Femur (tissue), 1 donor: ENCODE measurements at regions not wholly inside any gene's neighbourhood (a gene's known extent, or its start where the extent isn't known, plus 50 kb on each side); places are given as distances from the start of the nearest gene placed in this dataset.
A peak's percentile ranks its signal among the peaks of the same experiment; 100 is the strongest.
"Not testable (repeated sequence)": the region's sequence is repeated elsewhere in the genome, so short reads cannot be mapped to it uniquely, and the experiment has no call there.

ENCODE experiments used
- DNase-seq: peaks from one replicate; pipeline ENCODE4 v3.0.0-alpha.2; 2017

DNA sequence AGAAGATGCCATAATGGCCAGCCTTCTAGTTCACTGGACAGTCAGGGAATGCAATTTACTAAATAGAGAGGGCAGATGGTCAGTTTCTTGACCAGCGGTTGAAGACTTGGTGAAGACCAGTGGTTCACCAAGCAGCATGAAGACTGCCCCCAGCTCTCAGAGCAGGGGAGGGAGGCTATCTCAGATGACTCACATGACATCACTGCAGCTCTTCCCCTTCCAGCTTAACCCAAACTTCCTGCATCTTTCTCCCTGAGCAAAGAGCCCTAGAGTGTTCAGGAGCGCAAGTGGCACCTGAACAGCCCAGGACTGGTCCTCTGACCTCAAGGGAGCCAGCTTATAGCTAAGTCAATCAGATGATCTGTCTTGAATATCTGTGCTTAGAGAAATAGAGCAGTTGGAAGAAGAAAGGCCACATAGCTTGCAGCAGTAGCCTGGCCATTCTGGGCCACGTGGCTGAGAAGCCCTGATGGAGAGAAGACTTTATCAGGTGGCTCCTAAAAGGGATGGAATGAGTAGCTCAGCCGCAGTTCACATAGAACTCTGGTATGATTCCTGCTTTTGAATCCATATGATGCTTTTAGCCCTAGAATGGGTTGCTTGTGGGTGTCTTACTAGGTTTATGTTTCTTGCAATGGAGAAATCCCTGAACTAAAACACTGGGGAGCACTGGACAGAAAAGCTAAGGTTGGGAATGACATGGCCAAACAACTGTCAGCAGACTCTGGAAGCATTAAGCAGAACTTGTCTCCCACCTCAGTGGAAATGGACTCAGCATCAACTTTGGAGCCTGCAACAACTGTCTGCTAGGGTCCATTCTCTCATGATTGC, 392.1 kb upstream of the CCL2 start:
- no peak for DNase-seq

DNA sequence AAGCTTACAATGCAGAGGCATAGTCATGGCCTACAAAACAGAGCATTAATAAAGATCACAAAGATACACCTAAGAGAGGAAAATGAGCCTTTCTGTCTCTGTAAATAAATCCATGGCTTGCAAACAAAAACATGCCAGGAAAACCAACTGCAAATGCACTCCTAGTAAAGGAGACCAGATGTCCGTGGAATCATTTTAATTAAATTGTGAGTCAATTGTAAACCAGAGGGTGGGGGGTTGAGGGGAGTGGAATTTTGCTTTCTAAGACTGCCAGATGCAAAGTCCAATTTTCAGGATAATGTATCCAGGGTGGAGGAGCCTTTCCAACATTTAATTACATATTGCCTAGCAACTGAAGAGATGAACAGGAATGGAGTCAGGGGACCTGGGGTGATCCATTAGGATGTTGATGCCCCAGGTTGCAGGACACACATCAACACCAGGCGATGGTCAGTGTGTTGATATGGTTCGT, 390.3 kb upstream of the CCL2 start:
- DNase-seq, result no peak

DNA sequence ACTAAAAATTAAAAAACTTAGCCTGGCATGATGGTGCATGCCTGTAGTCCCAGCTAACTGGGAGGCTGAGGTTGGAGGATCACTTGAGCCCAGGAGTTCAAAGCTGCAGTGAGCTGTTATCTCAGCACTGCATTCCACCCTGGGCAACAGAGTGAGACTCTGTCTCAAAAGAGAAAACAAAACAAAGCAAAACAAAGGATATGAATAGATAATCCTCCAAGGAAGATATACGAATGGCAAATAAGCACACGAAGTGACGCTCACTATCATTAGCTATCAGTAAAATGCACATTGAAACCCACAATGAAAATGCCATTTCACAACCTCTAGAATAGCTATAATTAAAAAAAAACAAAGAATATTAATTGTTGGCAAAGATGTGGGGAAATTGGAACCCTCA, 386.2 kb upstream of the CCL2 start:
- DNase-seq, result no peak

DNA sequence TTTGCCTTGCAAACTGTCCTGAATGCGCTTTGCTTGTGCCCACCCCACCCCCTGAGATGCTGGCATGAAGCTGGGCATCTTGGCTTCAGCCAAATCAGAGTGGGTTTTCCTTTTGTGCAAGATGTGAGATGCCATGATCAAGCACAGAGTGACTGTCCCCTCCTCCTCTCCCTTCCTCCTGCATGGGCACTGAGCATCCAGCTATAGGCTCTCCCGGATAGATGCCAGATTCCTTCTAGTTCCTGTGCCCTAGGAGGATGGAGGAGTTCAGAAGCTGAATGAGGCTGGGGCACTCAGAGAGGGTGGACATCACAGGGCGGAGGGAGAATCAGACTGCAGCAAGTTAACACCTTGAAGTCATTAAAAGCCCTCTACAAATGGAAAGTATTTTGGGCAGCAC, 384.1 kb upstream of the CCL2 start:
- no peak for DNase-seq

DNA sequence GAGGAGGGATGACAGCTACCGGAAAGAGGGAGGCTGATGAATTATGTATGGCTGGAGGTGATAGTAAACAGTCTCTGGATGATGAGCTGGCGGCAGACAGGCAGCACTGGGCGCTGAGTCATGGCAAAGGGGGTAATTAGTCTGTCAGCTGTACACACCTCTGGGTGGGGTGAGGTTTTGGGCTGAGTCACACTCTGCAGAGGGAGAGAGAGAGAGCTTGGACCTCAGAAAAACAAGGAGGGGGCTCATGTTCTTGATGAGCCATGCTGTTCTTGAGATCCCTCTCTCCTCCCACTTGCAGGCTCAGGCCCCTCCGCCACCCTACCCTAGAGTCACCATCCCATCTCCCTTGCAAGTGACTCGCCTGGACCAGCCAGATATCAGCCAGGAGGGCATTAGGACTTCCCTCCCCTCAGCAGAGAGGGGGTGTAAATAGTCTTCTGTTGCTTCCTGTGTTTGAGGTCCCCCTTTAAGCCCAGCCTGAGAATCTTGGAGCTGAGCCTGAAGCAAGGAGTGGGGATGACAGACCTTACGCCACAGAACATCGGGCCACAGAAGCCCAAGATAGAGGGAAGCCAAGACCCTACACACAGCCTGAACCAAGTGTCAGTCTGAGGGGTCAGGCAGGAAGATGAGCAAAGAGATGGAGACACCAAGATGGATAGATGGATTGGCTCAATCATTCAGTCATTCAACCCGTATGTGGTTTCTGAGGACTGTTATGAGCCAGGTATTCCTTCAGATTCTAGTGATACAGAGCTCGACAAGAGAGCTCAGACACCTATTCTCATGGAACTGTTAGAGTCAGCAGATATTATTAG, 383.2 kb upstream of the CCL2 start:
- peak; percentile 26 for DNase-seq

DNA sequence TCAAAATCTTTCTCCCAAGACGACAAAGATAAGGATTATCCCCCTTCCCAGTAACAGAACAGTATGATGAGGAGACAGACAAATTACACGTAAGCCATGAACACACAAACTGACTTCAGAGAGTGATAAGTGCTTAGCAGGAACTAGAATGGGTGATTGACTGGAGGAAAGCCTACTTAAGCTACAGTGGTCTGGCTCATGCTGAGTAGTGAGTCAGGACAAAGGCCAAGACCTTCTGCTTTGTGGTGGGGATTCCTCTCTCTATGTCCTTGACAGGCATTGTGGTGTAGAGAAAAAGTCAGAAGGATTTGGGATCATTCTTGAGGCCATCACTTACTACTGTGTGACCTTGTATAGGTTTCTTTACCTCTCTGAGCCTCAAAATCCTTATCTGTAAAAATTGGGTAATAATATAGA, 381.9 kb upstream of the CCL2 start:
- DNase-seq, result no peak

DNA sequence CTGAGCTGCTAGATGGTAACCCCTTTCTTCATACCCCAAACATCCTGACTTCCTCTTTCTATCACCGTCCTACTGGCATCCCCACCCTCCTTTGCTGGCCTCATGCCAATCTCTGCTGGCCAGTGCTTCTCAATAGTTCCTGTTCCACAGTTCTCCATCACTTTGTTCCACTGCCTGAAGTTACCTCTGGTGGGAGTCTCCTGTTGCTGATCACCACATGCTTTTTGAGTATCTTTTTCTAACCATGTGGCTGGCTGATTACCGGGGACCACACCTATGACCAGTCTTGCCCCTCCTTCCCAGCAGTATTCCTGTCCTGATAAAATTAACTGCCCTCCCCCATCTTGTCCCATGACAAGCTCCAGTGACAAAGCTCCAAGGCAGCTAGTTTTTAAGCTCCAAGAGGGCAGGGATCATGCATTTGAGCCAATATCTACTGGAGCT, 380.4 kb upstream of the CCL2 start:
- peak; percentile 41 for DNase-seq

DNA sequence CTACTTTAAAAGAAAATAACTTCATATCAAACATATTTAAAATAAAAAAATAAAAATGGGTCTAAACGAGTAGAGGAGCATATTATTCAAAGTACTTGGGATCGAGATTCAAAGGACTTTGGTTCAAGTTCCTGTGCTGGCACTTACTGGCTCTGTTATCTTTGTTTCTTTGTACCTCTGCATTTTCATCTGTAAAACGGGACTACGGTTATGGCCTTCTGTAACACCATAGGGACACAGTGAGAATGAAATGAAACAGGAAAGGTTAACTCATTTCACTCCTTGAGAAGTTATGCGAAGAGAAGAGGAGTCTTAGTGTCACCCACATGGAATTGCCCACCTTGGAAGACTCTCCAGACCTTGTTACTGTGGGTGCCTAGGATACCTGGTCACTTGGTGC, 379.1 kb upstream of the CCL2 start:
- DNase-seq, result no peak

DNA sequence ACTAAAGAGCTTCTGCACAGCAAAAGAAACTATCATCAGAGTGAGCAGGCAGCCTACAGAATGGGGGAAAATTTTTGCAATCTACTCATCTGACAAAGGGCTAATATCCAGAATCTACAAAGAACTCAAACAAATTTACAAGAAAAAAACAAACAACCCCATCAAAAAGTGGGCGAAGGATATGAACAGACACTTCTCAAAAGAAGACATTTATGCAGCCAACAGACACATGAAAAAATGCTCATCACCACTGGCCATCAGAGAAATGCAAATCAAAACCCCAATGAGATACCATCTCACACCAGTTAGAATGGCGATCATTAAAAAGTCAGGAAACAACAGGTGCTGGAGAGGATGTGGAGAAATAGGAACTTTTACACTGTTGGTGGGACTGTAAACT, 372.8 kb upstream of the CCL2 start:
- DNase-seq, result not testable (repeated sequence)

DNA sequence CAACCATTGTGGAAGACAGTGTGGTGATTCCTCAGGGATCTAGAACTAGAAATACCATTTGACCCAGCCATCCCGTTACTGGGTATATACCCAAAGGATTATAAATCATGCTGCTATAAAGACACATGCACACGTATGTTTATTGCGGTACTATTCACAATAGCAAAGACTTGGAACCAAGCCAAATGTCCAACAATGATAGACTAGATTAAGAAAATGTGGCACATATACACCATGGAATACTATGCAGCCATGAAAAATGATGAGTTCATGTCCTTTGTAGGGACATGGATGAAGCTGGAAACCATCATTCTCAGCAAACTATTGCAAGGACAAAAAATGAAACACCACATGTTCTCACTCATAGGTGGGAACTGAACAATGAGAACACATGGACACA, 372.4 kb upstream of the CCL2 start:
- not testable (repeated sequence) for DNase-seq

DNA sequence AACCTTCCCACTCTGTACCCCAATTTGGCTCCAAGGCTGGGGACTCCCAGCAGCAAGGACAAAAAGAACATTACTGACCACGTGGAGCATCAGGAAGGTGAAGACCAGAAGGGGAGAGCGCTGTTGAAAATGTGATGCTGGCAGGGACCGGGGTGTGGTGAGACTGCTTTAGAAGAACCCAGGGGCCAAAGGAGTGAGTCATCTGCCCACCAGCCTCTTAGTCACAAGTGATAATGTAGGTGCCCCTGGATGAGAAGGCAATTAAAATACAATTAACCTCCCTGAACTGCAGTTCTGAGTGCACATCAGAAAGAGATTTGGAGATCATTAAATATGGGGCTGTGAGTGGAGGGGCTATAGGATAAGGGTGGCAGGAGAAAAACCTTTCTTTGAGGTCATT, 366.6 kb upstream of the CCL2 start:
- DNase-seq, result no peak

DNA sequence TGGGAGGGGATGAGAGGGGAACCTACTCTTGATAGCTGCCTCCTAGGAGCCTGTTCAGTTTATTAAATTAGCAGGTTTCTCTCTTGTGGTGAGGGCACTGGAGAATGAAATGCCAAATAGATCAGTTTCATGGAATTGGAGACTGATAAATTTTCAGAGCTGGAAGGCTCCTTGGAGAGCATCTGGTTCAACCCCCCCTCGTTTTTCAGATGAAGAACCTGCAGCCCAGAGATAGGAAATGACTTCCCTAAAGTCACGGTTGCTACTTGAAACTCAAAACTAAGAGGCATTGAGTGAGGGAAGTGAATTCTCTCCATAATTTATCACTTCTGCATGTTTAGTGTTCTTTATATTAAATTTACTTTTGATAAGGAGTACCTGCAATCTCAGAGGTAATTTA, 366.0 kb upstream of the CCL2 start:
- DNase-seq, result no peak

DNA sequence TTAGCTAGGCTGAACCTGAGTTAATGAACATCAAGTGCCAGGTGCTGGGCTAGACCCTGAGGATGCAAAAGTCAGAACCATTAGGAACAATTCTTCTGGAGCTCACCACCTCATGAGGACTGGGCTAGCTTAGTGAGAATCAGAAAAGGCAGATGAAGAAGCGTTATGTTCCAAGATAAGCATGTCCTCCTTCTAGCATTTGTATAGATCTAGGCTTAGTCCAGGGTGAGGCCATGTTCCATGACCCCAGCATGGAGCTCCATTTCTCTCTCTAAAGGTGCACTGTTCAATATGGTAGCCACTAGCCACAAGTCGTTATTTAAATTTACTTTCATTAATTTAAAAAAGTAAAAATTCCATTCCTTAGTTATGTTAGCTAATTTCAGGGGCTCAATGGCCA, 365.3 kb upstream of the CCL2 start:
- no peak for DNase-seq

DNA sequence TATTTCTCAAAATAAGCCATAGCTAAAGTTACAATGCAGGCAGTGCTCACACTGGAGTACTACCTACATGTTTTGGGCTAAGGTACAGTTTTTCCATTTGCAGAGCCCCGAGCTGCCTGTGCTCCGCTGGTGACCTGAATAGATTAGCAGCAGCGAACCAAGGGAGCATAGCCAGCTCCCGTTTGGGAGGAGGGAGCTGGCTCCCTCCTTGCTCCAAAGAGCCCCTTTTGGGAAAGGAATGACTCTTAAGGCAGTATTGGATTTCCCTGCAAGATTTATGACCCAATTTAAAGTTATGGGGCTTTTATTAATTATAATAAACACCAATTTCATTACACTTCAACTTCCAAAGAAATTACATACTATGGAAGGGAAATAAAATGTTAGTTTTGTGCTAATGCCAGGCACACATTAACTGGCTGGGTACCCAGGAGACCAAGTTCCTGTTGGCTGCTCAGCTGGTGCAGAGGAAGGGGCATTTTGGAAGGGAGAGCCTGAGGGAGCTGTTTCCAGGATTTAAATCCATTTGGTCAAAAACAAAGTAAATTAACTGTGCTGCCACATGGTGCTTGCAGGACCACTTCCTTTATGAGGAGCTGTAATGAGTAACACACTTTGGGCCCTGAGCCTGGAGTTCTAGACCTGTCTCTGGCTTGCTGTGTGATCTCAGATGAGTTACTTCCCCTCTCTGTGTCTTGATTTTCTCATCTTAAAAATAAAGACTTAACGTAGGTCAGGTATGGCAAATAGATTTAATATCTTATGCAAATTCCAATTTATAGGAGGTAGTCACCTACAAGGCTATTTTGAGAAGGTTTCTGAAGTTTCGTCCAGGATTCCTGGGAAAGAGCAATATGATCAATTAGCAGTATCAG, 362.1 kb upstream of the CCL2 start:
- DNase-seq, result no peak

DNA sequence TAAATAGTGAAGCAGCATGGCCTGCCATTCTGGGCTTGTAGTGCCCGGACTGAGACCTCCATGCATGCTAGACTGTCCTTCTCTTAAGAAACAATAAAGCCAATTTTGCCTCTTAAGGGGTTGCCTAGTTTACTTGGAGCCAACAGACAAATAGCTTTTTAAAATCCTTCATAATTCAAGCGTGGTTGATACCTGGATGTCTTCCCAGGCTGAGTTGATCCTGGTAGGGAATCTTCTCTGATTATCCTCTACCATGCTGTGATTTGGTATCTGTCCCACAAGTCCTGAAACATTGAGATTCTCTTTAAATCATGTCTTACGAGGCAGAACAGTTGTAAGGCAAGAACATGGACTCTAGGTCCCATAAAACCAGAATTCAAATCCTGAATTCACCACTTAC, 359.6 kb upstream of the CCL2 start:
- DNase-seq, result no peak

DNA sequence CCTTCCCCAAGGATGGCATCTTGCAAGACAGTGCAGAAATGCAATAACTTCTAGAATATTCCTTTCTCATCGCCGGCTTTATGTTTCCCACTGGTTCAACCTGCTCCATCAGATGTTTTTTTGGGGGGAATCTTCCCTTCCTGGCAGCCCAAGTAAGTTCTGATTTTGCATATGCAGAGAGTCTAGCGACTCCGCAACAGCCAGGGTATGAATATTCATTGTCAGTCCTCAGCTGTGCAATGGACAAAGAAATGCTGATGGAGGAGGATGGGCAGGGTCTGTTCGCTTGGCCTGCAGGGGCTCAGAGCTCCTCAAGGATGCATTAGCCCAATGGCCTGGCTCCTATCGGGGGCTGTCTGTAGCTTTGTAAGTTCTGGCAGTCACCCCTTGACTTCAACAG, 358.8 kb upstream of the CCL2 start:
- no peak for DNase-seq

DNA sequence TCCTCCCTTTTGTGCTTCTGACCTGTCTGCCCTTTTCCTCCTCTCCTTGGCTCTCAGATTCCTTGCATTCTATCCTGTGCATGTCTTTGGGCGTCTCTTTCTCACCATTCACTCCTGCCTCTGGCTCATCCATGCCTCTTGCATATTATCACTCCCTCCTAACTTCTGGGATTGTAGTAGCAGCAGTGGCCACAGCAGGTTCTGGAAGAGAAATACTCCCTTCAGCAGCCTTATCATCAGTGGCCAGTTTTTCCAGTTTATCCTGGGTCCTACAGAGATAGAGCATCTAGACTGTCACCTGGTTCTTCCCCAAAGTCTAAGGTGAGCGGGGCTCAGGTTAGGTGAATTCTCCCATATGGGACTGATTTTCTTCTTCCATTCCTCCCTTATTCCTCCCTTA, 354.0 kb upstream of the CCL2 start:
- no peak for DNase-seq

DNA sequence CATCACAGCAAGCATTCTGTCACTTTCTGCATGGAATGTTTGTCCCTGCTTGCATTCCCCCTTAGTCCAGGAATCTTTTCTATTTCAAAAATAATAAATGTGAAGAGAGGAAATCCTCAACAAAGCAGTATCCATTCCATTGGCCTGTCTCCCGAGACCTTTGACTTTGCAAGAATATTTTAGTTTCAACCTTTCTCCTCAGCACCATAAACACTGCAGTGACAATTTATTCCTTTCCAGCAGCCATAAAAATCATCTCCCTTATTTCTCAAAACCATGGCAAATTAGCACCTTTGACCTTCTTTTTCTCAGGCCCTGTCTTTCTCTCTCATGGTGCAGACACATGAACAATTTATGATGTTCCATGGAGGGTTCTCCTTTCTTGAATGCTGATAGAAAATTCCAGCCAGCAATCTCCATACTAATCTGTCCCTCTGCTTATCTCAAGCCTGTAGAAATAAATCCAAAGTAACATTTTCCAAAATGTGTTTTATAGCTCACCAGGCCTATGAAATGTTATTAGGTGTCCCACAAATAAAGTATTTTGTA, 352.1 kb upstream of the CCL2 start:
- no peak for DNase-seq

DNA sequence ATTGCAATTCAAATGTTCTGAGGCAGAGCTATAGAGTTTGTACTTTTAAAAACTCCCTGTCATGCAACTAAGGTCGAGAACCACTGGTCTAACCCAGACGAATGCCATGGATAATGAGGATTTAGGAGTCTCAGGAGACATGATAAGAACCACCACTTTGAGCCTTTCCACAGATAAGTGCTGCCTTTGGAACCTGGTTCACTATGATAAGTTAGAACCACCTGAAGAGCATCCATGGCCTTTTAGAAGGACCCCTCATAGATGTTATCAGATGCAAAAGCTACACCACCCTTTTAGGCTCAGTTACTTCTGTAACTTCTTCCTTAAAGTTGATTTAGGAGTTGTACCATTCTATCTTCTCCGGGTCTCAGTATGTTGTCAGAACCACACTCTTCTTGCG, 350.6 kb upstream of the CCL2 start:
- no peak for DNase-seq

DNA sequence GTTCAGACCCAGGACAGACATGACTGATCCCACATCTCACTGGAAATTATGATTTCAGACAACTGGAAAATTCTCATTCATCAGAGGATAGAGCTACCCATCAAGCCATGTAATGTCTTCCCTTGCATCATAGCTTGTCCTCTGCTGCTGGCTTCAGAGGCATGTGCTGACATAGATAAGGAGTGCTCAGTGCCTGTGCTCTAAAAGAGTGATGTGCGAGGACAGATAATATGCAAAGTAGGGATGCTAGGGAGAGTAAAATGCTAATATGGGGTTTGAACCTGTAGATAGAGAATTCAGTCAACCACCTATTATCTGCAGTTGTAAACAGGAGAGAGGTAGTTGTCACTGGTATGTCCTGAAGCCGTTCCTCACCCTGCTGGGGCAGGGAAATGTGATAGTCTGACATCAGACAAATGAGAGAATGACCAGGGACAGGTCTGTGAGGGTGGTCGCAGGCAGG, 349.7 kb upstream of the CCL2 start:
- no peak for DNase-seq

DNA sequence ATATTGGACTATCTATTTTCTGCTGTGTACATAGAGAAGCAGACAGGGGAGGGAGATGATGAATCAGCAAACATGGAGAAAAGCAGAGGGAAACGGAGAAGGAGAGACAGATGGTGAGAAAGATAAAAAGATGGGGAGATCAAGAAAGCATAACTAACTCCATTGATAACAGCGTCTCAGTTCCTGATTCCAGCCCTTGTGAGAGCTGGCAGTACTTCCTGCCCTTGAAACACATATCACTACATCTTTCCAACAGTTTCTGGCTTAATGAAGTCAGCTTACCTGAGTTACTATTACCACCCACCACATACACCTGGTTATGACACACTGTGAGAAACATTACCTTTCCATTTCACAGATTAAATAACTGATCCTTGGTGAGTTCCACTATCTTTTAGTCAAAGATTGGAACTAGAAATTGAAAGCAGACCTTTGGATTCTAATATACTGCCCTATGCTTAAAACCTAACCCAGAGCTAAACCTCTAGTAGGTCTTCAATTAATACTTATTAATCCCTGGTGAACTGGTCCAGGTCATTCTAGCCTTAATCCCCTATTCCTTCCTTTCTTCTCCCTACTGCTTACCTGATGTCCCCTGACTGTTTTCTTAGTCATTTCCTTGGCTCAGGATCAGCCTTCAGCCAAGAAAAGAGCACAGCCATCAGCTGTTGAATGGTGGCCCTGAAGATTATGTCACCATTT, 346.6 kb upstream of the CCL2 start:
- no peak for DNase-seq
